KG1 (cell line): ENCODE measurements at regions not wholly inside any gene's neighbourhood (a gene's known extent, or its start where the extent isn't known, plus 50 kb on each side); places are given as distances from the start of the nearest gene placed in this dataset.

Experiments
- DNase-seq: peaks from one replicate; lab custom pipeline; 2025; lab: John Stamatoyannopoulos, UW

- DNase-seq, result no peak
Observed at GRCh38 chr13:48181482-48182145, 51.4 kb upstream of the ITM2B start.

GRCh38 chr13:48178126-48178525 lies 54.9 kb upstream of the ITM2B start:
- no peak for DNase-seq

GRCh38 chr13:48176781-48177180 lies 56.2 kb upstream of the ITM2B start:
- no peak for DNase-seq

GRCh38 chr13:48175185-48175584 lies 57.8 kb upstream of the ITM2B start:
- DNase-seq, result no peak

- DNase-seq, result no peak
Observed at GRCh38 chr13:48167866-48168265, 65.1 kb upstream of the ITM2B start.

- no peak for DNase-seq
Observed at GRCh38 chr13:48165727-48166126, 67.3 kb upstream of the ITM2B start.

GRCh38 chr13:48165063-48165462 lies 67.9 kb upstream of the ITM2B start:
- DNase-seq, result no peak

GRCh38 chr13:48163061-48163460 lies 68.2 kb upstream of the MED4 start:
- no peak for DNase-seq

GRCh38 chr13:48162217-48162616 lies 67.3 kb upstream of the MED4 start:
- DNase-seq, result no peak

- peak; percentile 19 for DNase-seq
Observed at GRCh38 chr13:48161530-48162179, 66.8 kb upstream of the MED4 start.

GRCh38 chr13:48160606-48161278 lies 65.8 kb upstream of the MED4 start:
- DNase-seq, result no peak

- no peak for DNase-seq
Observed at GRCh38 chr13:48159826-48160225, 64.9 kb upstream of the MED4 start.

GRCh38 chr13:48159401-48159800 lies 64.5 kb upstream of the MED4 start:
- DNase-seq, result no peak

- DNase-seq, result no peak
Observed at GRCh38 chr13:48158915-48159314, 64.0 kb upstream of the MED4 start.

- DNase-seq, result no peak
Observed at GRCh38 chr13:48158290-48158689, 63.4 kb upstream of the MED4 start.

GRCh38 chr13:48156466-48156865 lies 61.6 kb upstream of the MED4 start:
- no peak for DNase-seq

- DNase-seq, result peak; percentile 15
Observed at GRCh38 chr13:48155848-48156247, 60.9 kb upstream of the MED4 start.

- DNase-seq, result no peak
Observed at GRCh38 chr13:48154671-48155070, 59.8 kb upstream of the MED4 start.

- DNase-seq, result no peak
Observed at GRCh38 chr13:48153186-48153585, 58.3 kb upstream of the MED4 start.

GRCh38 chr13:48151363-48152161 lies 56.7 kb upstream of the MED4 start:
- DNase-seq, result peak; percentile 26

- DNase-seq, result no peak
Observed at GRCh38 chr13:48148454-48148853, 53.5 kb upstream of the MED4 start.

GRCh38 chr13:48146636-48147035 lies 51.7 kb upstream of the MED4 start:
- DNase-seq, result no peak

- DNase-seq, result no peak
Observed at GRCh38 chr13:48146122-48146521, 51.2 kb upstream of the MED4 start.
